EH (cell line): ENCODE measurements at regions not wholly inside any gene's neighbourhood (a gene's known extent, or its start where the extent isn't known, plus 50 kb on each side); places are given as distances from the start of the nearest gene placed in this dataset.

Source experiments
- DNase-seq: peaks from one replicate; pipeline ENCODE4 v3.0.0-alpha.2; 2015; ENCODE audit warnings: low read depth

- peak; percentile 24 for DNase-seq
Measured at GRCh38 chr6:88339761-88340160, 173.6 kb upstream of the CNR1 start.

DNA sequence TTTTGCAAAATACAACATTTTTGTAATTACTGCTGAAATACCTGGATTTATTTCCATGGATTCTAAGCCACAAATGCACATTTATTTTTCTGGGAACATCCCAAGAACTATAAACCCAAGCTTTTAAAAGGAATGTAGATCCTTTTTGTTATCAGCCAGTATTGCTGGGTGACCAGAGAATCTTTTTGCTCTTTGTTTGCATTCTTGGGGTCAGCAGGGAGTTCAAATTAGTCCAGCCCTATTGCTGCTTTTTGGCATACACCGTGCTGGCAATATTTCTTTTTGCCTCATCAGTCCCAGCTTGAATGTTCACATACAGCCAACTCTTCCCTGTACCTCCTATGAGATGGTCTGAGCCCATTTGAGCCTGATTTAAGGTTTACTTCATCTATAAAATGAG lies 155.2 kb upstream of the CNR1 start:
- no peak for DNase-seq

DNA sequence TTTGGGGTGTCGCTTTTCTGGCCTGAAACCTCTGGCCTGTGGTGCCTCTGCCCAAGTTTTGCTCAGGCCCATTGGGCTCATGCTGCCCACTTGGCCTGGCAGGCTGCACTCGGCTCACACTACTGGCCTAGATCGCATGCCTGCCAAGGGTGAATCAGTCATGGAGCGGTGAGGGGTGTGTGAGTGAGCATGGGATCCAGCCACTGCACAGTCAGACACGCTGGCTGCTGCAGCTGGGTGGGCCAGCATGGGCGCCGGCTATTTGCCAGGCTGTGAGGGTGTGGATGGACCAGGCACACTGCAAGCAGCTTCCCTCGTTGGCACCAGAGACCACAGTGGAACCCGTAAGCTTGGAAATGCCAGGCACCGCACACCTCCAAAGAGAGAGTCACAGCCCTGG lies 145.4 kb upstream of the CNR1 start:
- no peak for DNase-seq

GRCh38 chr6:88304520-88304919 lies 138.4 kb upstream of the CNR1 start:
- no peak for DNase-seq

GRCh38 chr6:88302769-88303225 lies 136.7 kb upstream of the CNR1 start:
- DNase-seq = no peak

- DNase-seq = no peak
Measured at GRCh38 chr6:88301888-88302768, 136.0 kb upstream of the CNR1 start.

DNA sequence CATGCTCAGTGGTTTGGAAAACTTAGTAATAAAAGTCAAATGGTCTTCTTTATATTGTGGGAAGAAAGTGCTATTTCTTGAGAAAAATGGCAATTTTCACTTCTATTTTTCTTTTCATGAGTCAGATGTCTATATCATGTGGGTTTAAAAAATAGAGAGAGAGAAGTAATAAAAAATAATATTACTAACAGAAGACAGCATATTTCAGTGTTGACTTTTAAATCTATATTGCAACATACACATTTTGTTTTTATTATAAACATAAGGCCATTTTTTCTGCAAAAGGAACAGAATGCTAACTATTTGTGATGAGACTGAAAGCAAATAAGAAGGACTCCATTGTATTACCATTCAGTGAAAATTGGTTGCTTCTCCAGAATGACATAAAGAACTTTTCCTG lies 135.1 kb upstream of the CNR1 start:
- no peak for DNase-seq

GRCh38 chr6:88298066-88298845 lies 132.1 kb upstream of the CNR1 start:
- no peak for DNase-seq

- no peak for DNase-seq
Measured at GRCh38 chr6:88296694-88297093, 130.5 kb upstream of the CNR1 start.

DNA sequence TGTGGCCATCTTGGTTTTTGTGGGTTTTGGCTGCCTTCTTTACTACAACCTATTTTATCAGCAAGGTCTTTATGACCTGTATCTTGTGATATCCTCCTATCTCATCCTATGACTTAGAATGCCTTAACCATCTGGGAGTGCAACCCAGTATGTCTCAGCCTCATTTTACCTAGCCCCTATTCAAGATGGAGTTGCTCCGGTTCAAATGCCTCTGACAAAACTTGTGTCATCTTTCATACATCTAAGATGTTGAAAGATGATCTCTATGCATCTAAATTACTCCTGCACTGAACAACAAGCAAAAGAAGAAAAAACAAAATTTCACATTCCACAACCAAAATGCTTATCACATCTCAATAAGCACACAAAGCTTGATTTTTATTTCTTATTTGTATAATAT lies 129.5 kb upstream of the CNR1 start:
- DNase-seq = no peak

GRCh38 chr6:88294702-88295101 lies 128.6 kb upstream of the CNR1 start:
- no peak for DNase-seq

GRCh38 chr6:88290411-88290810 lies 124.3 kb upstream of the CNR1 start:
- DNase-seq = no peak

DNA sequence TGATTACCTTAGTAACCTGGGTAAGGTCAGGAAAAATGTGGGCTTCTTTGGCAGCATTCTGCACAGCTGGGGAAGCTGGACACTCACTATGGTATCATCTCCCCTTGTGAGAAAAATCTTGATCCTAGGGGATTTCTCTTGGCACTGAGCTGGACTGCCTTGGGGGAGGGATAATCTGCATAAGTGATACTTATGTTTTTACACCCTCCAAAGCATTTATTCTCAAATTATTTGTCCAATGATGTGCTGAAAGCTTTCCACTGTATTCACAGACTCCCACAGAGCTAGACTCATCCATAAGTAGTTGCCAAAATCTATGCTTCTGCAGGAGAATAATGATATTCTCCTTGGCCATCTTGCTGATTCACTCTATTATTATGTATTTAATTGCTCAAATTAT lies 121.5 kb upstream of the CNR1 start:
- DNase-seq = no peak

DNA sequence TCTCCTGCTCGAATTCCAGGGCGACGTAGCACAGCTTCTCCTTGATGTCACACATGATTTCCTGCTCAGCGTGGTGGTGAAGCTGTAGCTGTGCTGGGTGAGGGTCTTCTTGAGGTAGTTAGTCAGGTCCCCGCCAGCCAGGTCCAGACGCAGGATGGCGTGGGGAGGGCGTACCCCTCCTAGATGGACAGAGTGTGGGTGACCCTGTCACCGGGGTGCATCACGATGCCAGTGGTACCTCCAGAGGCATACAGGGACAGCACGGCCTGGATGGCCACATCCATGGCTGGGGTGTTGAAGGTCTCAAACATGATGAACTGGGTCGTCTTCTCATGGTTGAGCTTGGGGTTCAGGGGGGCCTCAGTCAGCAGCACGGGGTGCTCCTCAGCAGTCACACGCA lies 110.2 kb upstream of the CNR1 start:
- no peak for DNase-seq

GRCh38 chr6:88268508-88268907 lies 102.4 kb upstream of the CNR1 start:
- no peak for DNase-seq

DNA sequence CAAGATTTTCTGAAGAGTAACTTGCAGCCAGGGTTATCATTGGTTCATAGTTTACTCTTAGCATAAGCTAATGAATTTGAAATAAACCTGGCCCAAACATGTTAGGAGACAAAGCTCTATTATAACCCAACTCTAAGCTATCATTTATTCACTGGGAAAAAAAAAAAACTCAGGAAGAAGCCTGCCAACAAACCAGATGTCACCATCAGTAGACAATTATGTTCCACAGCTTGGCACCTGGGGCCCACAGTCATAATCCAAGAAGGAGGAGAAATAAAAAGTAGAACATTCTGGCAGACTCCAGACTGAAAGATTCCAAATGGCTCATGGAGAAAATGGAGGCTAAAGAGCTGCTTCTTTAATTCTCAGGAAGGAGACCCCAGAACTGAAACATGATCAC lies 100.0 kb upstream of the CNR1 start:
- DNase-seq = no peak

GRCh38 chr6:88263591-88263990 lies 97.4 kb upstream of the CNR1 start:
- no peak for DNase-seq

DNA sequence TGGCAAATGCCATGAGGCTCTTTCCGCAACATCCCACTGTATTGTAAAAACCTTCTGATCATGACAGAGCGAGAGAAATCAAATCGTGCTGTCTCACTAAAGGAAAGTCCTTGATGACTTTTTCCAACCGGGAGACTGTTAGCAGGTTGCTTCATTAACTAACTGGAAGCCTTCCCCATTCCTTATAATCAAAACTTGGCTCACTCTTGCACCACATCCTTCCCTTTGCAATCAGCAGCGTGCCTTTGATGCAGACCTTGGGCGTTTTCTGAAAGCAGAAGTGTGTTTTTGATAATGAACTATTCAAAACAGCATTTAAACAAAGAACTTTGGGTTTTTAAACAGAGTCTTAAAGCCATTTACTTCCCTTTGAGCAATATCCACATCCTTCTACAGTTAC lies 96.2 kb upstream of the CNR1 start:
- no peak for DNase-seq

- no peak for DNase-seq
Measured at GRCh38 chr6:88251301-88251700, 85.2 kb upstream of the CNR1 start.

DNA sequence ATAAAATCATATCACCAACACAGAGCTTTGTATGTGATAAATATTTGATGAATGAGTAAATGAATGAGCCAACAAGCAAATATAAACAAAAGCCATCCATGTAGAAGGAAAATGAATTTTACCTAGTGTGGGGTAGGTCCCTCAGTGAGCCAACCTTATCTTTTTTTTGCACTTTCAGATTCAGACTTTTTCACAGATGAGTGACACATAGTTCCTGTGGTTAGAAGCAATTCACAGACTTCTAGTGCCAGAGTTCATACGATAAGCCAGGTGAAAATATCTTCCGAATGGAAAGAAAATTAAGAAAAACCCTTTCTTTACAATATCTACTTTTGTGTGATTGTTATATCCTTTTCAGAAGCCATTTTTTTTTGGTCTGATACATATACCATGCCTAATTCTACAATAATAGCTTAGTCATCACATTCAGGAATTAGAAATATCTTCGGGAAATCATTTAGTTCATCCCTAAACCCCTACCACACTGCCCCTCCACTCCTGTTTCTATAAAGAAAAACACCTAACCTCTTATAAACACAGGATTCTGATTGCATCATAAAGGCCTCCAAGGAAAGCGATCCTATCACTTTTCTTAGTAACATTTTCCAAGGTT lies 82.7 kb upstream of the CNR1 start:
- no peak for DNase-seq

DNA sequence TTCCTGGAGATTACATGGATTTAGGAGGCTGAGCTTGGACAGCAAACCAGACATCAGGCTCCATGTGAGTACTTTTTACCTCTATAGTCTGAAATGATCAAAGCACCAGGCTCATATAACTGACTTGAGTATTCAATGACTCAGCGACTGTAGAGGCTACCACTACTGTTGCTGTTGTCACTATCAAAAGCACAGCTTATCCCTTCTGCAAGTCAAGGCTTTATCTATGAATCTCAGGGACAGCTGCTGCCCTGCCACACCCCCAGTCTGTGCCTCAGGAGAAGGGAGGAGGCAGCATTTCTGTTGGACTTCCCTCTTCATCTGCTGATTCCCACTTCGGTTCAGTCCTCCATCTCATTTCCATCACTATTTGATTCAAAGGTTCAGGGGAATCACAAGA lies 80.5 kb upstream of the CNR1 start:
- no peak for DNase-seq

- DNase-seq = no peak
Measured at GRCh38 chr6:88244721-88245120, 78.6 kb upstream of the CNR1 start.

DNA sequence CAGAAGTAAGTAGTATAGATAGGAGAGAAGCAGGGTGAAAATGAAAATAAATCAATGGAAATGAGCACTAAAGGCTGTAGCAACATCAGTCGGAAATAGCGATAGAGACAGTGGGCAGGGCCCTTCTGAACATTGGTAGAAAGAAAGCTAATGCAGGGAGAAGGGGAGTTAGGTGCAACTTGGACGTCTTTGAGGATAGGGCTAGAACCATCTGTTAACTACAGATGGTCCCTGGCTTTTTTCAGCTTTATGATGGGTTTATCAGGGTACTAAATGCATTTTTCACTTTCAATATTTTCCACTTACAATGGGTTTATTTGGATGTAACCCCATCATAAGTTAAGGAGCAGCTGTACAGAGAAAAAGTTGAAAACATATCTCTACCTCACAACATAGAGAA lies 72.8 kb upstream of the CNR1 start:
- DNase-seq = no peak
